Stimulated activated CD4-positive, alpha-beta T cell treated with anti-CD3 and anti-CD28 coated beads, TNF-alpha, amount 100 ng/mL, for 24 hours (primary cell): ENCODE measurements at regions not wholly inside any gene's neighbourhood (a gene's known extent, or its start where the extent isn't known, plus 50 kb on each side); places are given as distances from the start of the nearest gene placed in this dataset.
"Not testable (repeated sequence)": the region's sequence is repeated elsewhere in the genome, so short reads cannot be mapped to it uniquely, and the experiment has no call there.

ENCODE experiments used
- DNase-seq, 3 experiments: peaks; one replicate each; pipeline ENCODE4 v3.0.0-alpha.2; 2020; ENCODE audit warnings: low read depth in 3 of 3

DNA sequence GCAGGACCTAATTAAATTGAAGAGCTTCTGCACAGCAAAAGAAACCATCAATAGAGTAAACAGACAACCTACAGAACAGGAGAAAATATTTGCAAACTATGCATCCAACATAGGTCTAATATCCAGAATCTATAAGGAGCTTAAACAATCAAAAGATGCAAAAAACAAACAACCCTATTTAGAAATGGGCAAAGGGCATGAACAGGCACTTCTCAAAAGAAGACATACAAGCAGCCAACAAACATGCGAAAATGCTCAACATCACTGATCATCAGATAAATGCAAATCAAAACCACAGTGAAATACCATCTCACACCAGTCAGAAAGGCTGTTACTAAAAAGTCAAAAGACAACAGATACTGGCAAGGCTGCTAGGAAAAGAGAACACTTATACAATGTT lies 189.2 kb downstream of the CYP26B1 start:
- not testable (repeated sequence) for DNase-seq

GRCh38 chr2:71952572-71953188 lies 195.0 kb downstream of the CYP26B1 start:
- DNase-seq = no peak

- no peak for DNase-seq
These were observed 195.8 kb downstream of the CYP26B1 start for GRCh38 chr2:71951718-71952404.

DNA sequence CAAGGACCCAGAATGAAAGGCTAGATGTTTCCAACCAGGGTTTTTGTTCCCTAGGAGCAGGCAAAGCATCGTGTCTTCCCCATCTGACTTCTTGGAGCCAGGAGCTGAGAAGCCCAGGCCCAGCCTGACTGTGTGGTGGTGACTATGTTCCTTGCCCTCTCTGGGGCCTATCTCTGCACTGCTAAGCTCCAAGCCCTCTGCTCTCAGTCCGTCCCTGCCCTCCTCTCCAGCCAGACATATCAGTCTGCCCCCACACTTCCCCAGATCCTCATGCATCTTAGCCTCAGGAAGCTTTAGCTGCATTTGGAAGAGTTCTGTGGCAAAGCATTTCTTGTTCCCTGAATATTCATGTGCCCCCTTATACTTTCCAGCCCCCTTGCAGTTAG lies 196.6 kb downstream of the CYP26B1 start:
- no peak for DNase-seq

DNA sequence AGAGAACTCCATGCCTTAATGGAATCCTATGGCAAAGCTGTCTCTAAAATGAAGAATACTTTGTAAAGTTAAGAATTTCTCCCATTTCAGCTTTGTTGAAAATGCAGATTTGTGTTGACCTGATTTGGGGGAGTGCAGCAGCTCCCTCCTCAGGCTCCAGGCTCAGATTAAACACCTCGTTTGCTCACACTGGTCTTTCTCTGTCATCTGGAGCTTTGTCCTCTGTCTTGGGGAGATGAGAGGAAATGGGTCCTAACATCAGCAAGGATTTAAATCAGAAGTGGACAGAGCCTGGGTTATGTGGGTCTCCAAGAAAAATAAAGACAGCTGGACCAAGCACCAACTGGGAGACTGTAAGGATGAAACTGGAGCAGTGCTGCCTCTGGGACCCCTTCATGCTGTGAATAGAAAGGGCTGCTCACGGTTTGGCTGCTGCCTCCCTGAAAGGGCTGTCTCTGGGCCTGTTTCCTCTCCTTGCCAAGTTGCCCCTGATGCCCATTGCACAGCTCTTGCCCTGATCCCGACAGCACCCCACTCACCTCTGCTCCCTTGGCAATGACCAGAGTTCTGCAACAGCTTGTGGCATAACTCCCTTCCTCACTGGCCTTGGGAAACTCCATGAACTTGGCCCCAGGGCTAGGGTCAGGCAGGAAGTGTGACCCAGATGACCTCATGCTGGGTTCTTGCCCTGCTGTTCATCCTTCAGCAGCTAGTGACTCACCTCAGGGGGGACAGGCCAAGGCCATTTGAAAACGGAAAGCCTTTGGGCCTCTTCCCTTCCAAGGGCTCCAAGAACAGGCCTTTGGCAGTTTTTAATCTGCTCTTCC lies 197.2 kb downstream of the CYP26B1 start:
- no peak for DNase-seq

DNA sequence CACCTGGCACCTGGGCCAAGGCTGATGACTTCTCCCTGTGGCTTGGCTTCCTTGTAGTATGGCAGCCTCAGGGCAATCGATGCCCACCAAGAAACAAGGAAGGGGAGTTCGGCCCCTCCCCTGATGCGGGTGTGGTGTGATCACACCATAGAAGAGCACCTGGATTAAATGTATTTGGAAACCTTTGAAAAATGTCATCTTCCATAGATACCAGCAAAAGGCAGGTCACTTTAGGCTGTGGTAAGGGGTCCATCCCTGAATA lies 198.2 kb downstream of the CYP26B1 start:
- no peak for DNase-seq

DNA sequence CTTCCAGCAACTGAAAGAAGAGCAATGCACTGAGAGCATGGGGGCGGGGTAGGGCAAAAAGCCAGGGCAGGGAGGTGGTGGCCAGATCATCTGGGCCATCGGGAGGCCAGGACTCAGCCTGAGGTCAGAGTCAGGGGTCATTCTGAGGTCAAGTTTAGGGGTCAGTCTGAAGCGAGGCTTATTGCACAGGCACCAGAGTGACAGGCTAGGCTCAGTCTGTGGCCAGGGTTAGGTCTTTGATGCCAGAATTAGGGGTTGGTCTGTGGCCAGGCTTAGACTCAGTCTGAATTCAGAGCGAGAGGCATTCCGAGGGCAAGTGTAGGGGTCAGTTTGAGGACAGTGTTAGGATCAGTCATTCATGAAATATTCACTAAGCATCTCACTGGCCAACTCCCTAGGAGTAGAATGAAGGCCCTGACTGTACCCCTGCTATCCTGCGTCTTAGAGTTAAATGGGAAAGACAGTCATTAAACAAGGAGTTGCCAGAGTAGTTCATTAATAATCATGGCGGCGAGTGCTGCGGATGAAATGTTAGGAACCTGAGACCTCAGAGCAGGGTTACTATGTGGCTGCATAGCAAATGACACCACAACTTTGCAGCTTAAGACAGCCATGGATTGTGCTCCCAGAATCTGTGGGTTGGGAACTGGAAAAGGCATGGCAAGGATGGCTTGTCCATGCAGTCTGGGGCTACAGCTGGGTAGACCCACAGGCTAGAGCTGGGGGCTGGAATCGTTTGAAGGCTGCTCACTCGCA lies 198.7 kb downstream of the CYP26B1 start:
- DNase-seq = no peak

DNA sequence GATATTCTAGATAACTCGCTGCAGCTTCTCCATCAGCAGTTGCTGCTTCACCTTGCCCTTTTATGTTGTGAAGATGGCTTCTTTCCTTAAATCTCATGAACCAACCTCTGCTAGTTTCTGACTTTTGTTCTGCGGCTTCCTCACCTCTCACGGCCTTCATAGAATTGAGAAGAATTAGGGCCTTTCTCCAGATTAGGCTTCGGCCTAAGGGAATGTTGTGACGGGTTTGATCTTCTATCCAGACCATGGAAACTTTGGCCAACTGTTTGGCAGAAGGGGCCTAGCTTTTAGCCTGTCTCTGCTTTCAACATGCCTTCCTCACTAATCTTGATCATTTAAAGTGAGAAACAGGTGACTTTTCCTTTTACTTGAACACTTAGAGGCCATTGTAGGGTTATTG lies 199.9 kb downstream of the CYP26B1 start:
- DNase-seq = no peak

- DNase-seq = no peak
These were observed 202.1 kb downstream of the CYP26B1 start for GRCh38 chr2:71945603-71945959.

GRCh38 chr2:71944806-71945602 lies 202.7 kb downstream of the CYP26B1 start:
- no peak for DNase-seq

DNA sequence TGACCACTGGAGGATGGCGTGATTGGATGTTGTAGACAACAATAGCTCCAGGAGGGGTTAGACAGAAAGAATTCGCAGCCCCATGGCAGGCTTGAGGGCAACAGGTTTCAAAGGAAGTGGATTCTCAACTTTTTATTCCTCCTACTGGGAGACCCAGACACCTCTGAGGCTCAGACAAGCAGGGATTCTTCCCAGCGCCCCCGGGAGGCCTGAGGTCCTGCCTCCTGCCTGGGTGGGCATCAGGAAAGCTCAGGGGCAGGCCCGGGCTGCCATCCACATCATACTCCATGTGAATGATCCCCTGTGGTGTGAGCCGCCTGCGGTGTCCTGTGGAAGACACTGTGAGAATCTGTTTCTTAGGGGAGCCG lies 203.5 kb downstream of the CYP26B1 start:
- DNase-seq = no peak

GRCh38 chr2:71943238-71944182 lies 204.2 kb downstream of the CYP26B1 start:
- no peak for DNase-seq

GRCh38 chr2:71941726-71942525 lies 205.7 kb downstream of the CYP26B1 start:
- DNase-seq = no peak

- DNase-seq = no peak
These were observed 207.0 kb downstream of the CYP26B1 start for GRCh38 chr2:71940695-71941094.

DNA sequence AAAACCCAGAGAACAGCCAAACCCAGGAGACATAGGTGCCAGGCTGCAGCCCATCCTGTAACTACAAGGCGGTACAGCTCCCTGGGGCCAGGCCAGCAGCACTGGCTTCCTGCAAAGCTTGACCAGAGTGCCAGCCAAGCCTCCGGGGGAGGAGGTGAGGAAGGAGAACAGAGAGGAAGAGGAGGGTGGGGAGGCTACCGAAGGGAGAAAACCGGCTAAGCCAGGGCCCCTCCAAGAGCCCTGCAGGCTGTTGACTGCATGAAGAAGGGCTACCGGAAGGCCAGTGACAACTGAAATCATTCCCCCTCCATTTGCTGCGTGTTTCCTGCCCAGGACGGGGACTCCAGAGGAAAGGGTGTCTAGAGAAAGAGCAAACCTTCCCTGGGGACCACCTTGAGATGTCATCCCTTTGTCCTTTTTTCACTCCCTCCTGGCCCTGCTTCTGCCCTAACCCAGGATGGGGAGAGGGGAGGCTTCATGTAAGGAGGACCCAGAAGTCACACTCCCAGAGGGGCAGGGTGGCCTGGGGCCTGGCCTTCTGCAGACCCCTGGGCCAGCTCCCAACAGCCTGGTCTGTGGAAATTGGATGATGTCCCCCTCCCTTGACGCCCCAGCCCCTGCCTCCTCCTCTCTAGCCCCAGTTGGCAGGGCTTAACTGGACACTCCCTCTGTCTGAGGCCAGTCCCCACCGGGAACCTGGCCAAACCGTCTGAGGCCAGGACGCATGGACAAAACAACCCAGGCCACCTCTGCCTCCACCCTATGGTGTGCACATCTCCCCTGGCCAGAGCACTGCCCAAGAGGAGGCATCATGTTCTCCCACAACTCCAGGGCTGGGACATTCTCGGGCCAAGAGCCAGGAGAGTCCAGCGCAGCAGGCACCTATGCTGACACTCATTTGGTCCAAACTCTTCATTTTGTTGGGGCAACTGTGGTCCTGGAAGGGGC lies 207.8 kb downstream of the CYP26B1 start:
- no peak for DNase-seq

GRCh38 chr2:71938659-71939587 lies 208.7 kb downstream of the CYP26B1 start:
- no peak for DNase-seq

GRCh38 chr2:71938108-71938507 lies 209.6 kb downstream of the CYP26B1 start:
- DNase-seq = no peak

- no peak for DNase-seq
These were observed 210.3 kb downstream of the CYP26B1 start for GRCh38 chr2:71937396-71937795.
